NCI-H82 treated with DMSO at 0.1 percent for 48 hours (cell line): ENCODE measurements at regions not wholly inside any gene's neighbourhood (a gene's known extent, or its start where the extent isn't known, plus 50 kb on each side); places are given as distances from the start of the nearest gene placed in this dataset.

ENCODE experiments used
- DNase-seq: peaks from one replicate; lab custom pipeline; 2025; ENCODE audit not compliant: unreplicated experiment; lab: John Stamatoyannopoulos, UW

DNA sequence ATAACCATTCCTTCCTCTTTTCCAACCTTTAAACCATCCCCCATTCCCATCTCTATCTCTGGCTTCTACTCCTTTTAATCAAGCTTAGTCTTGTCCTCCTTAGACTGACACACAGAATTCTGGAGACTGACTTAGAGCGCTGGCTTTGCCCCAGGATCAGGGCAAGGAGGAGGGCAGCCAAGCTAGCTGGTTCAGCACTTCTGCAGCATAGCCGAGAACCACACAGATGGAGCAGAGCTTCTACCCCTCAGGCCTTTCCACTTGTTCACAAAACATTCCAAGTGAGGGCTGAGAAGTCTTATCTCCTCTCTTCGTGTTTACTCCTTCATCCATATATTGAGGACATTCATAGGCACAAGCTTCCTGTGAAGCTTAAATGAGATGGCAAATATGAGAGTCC, 246.5 kb upstream of the PEX5L start:
- no peak for DNase-seq

DNA sequence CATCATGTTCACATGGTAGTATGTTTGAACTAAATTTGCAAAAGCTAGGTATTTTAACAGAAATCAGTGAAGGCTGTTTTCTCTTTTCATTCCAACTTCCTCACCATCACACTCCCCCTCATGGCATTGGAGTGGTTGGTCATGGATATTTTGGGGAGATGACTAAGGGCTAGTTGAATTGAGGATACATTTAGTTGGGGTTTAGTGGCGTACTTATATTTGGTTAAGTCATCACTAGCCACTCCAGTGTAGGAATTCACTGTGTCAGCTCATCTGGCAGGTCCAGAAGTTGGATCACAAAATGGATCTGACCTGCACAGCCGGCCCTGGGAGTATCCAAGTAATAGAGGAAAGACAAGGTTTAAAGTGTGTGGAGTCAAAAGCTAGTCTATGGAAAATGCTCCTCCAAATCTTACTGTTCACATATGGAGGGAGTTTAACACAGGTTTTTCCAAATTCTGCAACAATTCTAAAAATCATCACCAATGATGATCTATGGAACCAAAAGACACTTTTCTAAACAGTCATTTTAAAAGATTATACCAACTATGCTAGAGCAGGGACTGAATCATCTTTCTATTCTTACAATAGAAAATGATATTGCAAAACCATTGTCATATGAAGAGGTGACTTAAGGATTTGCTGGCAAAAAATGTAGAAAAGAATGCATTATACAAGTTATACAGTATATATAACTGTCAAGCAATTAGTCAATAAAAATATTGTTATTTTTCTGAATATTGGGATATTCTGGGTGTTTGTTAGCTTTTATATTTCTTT, 247.8 kb upstream of the PEX5L start:
- DNase-seq, result no peak

GRCh38 chr3:180287703-180288102, 251.0 kb upstream of the PEX5L start:
- no peak for DNase-seq

- peak; percentile 89 for DNase-seq
Measured at GRCh38 chr3:180288816-180289215, 252.1 kb upstream of the PEX5L start.

GRCh38 chr3:180290300-180290699, 253.6 kb upstream of the PEX5L start:
- DNase-seq, result no peak

- DNase-seq, result no peak
Measured at GRCh38 chr3:180294282-180295027, 257.7 kb upstream of the PEX5L start.

GRCh38 chr3:180295811-180296210, 259.1 kb upstream of the PEX5L start:
- no peak for DNase-seq

DNA sequence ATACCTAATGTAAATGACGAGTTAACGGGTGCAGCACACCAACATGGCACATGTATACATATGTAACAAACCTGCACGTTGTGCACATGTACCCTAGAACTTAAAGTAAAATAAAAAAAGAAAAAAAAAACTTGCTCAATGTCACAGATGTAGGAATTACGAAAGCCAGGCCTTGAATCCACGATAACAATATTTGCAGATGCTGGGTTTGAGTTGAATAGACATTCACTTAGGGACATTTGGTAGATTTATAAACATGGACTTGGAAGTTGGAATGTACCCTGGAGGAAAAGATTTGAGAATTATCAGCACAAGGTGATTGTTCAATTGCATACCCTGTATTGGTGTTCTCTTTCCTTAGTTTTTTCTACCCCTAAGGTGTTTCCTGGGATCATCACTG, 260.2 kb upstream of the PEX5L start:
- no peak for DNase-seq

DNA sequence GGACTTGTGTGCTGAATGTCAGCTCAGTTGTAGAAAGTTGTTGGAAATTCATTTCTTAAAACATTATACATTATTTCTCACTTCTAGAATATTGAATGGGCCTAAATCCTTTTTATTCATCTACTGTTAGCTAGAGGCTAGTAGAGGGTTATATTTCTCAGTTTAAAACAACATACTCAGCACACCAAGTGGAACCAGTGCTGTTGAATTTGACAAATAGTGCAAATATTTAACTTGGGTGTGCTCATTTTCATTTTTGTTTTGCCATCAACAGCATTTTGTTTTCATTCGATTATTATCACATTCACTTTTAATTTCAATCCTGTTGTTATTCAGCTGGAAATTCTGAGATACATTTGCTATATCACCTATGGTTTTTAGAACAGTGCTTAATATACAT, 269.4 kb upstream of the PEX5L start:
- DNase-seq, result no peak

DNA sequence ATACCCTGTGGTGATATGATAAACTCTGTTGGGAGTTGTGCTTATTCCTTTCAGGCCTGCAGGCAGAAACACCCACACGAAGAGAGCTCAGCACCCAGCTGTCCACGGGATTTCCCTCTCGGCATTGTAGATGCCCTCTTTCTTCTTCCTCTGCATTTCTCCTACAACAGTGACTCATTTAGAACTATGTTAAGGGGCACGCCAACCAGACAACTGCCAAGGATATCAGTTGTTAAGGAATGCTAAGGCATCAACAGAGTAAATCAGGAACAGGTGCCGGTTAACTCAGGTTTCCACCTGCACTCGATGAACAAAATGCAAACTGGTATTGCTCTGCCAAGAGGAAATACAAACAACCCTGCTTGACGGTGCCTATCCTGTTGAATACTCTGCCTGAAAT, 270.0 kb upstream of the PEX5L start:
- DNase-seq, result no peak

- no peak for DNase-seq
Measured at GRCh38 chr3:180311242-180311641, 274.5 kb upstream of the PEX5L start.

- DNase-seq, result no peak
Measured at GRCh38 chr3:180316321-180316720, 279.6 kb upstream of the PEX5L start.

DNA sequence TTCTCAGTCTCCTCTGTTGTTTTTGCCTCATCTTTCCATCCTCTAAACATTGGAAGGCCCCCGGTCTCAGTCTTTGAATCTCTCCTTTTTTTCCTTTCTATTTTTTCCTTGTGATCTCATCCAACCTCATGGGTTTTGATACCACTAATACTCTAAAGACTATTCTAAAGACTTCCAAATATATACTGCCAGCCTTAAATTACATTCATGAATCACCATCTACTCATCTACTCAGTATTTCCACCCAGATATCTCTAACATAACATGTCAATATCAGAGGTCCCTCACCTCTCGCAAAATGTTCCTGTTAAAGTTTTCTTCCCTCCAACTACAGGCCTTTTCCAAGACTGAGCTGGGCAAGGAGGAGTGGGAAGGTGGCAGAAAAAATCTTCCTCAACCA, 282.5 kb upstream of the TTC14 start:
- DNase-seq, result no peak

GRCh38 chr3:180320631-180321030, 281.3 kb upstream of the TTC14 start:
- DNase-seq, result no peak

GRCh38 chr3:180321534-180321933, 280.4 kb upstream of the TTC14 start:
- no peak for DNase-seq

- no peak for DNase-seq
Measured at GRCh38 chr3:180322829-180323228, 279.1 kb upstream of the TTC14 start.

DNA sequence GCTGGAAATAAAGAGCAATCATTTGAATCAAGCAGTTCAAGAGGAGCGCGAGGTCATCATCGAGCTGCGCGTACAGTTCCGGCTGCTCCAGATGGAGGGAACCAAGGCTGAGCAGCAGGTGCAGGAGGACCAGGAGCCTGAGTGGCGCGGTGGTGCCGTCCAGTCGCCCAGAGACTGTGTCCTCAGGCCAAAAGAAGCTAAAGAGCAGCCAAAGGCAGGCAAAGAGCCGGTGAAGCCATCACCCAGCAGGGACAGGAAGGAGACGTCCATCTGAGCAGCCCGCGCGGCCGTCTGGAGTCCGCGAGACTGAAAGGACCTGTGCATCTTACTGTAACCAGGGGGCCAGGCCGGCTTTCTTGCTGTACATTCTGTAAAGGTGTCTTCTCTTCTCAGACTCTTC, 277.2 kb upstream of the TTC14 start:
- no peak for DNase-seq

DNA sequence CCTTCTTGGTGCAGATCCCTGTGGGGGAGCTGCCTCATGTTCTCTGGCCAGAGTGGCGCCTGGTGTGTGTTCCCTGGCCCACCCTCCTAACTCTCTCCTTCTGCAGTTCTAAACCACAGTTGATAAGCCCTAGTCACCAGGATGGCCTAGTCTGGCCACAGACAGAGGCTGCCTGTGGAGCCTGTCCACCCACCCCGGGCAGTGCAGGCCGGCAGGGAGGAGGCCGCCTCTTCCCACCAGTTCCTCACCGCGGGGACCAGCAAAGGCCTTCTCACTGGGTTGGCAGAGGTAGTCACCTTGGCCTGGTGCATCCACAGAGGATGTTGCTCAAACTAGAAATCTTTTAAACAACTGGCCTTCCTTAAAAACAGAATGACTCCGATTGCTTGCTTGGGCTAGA, 276.4 kb upstream of the TTC14 start:
- DNase-seq, result no peak

DNA sequence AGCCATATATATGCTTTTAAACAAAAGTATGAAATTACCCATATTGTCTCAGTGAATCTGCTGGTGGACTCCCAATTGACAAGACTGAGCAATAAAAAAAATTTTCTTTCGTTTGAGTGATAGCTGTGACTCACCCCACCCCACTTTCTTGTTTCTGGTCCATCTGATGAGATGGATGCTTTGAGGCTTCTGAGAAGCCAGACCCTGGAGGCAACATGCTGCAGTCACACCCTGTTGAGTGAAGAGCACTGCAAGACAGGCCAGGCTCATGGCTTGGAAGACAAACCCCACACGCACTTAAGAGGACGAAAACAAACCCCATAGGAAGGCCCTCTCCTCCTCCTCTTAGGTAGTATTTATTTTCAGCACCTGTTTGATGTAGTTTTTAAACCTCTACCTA, 276.0 kb upstream of the TTC14 start:
- no peak for DNase-seq

- no peak for DNase-seq
Measured at GRCh38 chr3:180329187-180329586, 272.8 kb upstream of the TTC14 start.

DNA sequence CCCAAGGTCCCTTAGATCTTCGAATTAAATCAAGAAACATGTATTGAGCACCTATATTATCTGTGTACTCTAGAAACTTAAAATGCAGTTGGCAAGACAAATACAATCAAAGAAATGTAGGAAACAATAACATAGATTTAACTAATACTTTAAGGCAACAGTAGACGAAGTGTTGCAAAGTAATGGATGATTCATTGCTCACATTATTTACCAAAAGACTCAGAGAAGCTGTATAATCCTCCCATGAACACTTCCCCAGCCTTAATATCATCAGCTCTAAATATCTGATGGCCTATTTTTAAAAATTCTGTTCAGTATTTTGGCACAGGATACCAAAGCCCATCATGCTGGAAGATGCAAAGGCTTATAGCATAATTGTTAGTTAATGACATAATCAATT, 272.1 kb upstream of the TTC14 start:
- DNase-seq, result no peak

DNA sequence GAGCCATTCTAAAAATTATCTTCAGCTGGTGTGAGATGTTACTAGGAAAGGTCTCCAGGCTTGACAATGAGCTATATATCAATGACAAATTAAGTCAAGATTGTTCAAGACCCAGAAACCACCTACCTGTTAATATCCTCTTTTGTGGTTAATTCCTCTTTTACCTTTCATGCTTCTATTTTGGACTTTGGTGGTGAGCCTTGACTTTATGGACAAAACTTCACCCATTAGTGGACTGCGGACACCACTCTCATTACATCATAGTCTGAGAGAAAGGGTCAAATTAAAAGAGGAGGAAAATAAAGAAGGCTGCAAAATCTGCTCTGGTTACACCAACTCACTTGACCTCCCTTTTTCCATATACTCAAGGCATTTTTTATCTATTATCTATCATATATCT, 271.5 kb upstream of the TTC14 start:
- no peak for DNase-seq

DNA sequence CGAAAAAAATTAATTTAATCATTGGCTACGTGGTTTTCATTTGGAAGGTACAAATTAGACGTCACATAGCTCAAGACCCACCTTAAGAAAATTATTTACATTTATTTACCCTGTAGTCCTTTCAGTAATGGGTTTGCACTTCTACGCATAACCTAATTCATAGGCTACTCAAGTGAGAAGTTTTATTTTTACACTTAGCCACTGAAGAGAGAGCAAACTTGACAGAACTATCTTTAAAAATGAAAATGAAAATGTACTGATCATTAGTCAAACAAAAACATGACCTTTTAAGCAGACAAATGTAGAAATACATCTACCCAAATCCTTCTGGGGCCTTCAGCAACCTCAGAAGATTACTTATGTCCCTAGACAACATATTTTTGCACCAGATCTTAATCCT, 269.4 kb upstream of the TTC14 start:
- DNase-seq, result no peak
